Cardiac muscle cell (in vitro differentiated cells and primary cell): ENCODE measurements at regions not wholly inside any gene's neighbourhood (a gene's known extent, or its start where the extent isn't known, plus 50 kb on each side); places are given as distances from the start of the nearest gene placed in this dataset.
"Not testable (repeated sequence)": the region's sequence is repeated elsewhere in the genome, so short reads cannot be mapped to it uniquely, and the experiment has no call there.

Experiments used
- DNase-seq, 2 donors: peaks; one replicate each; pipeline versions ENCODE4 v3.0.0 to v3.0.0-alpha.2; 2010 to 2017; ENCODE audit warnings: low read depth in 1 of 2, low spot score in 1 of 2
- H3K27ac ChIP-seq: fragments of 200-600 bp; sonication (generic); 2 replicates; pipeline ENCODE4 v1.5.1; 2016
- H3K27me3 ChIP-seq: fragments of 200-600 bp; sonication (generic); 2 replicates; pipeline ENCODE4 v1.6.0; 2016; ENCODE audit warnings: control low read depth
- H3K36me3 ChIP-seq: fragments of 200-600 bp; sonication (generic); 2 replicates; pipeline ENCODE4 v1.5.1; 2016; ENCODE audit warnings: control low read depth
- H3K4me1 ChIP-seq: fragments of 200-600 bp; sonication (generic); 2 replicates; pipeline ENCODE4 v1.8.1; 2017; ENCODE audit warnings: low read depth, mild to moderate bottlenecking, mixed run types
- H3K4me3 ChIP-seq: fragments of 200-600 bp; sonication (generic); 2 replicates; pipeline ENCODE4 v1.5.1; 2016; ENCODE audit warnings: mild to moderate bottlenecking
- H3K9me3 ChIP-seq: fragments of 200-600 bp; sonication (generic); 2 replicates; pipeline ENCODE4 v1.5.1; 2017; ENCODE audit warnings: low read depth, mild to moderate bottlenecking, control low read depth
- CTCF ChIP-seq: IDR thresholded peaks from 2 replicates; pipeline ENCODE4 v1.5.1; 2012; ENCODE audit warnings: low read depth, mild to moderate bottlenecking, low read length

GRCh38 chr4:45283352-45283751 lies 557.0 kb upstream of the GNPDA2 start:
- DNase-seq = no peak
- H3K4me3 ChIP-seq = no peak overlapping the region
- no peak overlapping the region for H3K27ac ChIP-seq
- no peaks in the 10 kb centered on the region for H3K9me3 ChIP-seq
- H3K36me3 ChIP-seq = no peaks in the 10 kb centered on the region
- no peak for TF ChIP-seq CTCF
- H3K27me3 ChIP-seq = no peaks in the 10 kb centered on the region
- H3K4me1 ChIP-seq = no peaks in the 10 kb centered on the region

GRCh38 chr4:45280121-45280520 lies 553.8 kb upstream of the GNPDA2 start:
- H3K27ac ChIP-seq = no peak overlapping the region
- no peaks in the 10 kb centered on the region for H3K4me1 ChIP-seq
- no peak for TF ChIP-seq CTCF
- DNase-seq = no peak
- H3K9me3 ChIP-seq = no peaks in the 10 kb centered on the region
- no peak overlapping the region for H3K4me3 ChIP-seq
- H3K36me3 ChIP-seq = no peaks in the 10 kb centered on the region
- H3K27me3 ChIP-seq = no peaks in the 10 kb centered on the region

- no peak overlapping the region for H3K27ac ChIP-seq
- no peaks in the 10 kb centered on the region for H3K4me1 ChIP-seq
- H3K36me3 ChIP-seq = no peaks in the 10 kb centered on the region
- H3K9me3 ChIP-seq = no peaks in the 10 kb centered on the region
- no peak overlapping the region for H3K4me3 ChIP-seq
- no peak for TF ChIP-seq CTCF
- H3K27me3 ChIP-seq = no peaks in the 10 kb centered on the region
- DNase-seq = no peak
Observed at GRCh38 chr4:45275862-45276261, 549.5 kb upstream of the GNPDA2 start.

GRCh38 chr4:45248106-45248505 lies 521.8 kb upstream of the GNPDA2 start:
- not testable (repeated sequence) for H3K27ac ChIP-seq, H3K9me3 ChIP-seq, H3K36me3 ChIP-seq, H3K4me3 ChIP-seq, H3K27me3 ChIP-seq, H3K4me1 ChIP-seq
- peak in 1 of 2 donors; percentile 6 for DNase-seq

GRCh38 chr4:45241976-45242375 lies 515.6 kb upstream of the GNPDA2 start:
- TF ChIP-seq CTCF = no peak
- Histone ChIP-seq H3K27ac (no peak overlapping the region), H3K4me1 (no peaks in the 10 kb centered on the region), H3K27me3 (no peaks in the 10 kb centered on the region), H3K36me3 (no peaks in the 10 kb centered on the region), H3K4me3 (no peak overlapping the region), H3K9me3 (no peaks in the 10 kb centered on the region)
- DNase-seq = peak in 1 of 2 donors; percentile 58

- peaks cover 13% of the 10 kb centered on the region for H3K4me1 ChIP-seq
- DNase-seq = no peak
- no peak overlapping the region for H3K4me3 ChIP-seq
- H3K27ac ChIP-seq = no peak overlapping the region
- no peaks in the 10 kb centered on the region for H3K36me3 ChIP-seq
- H3K9me3 ChIP-seq = no peaks in the 10 kb centered on the region
- TF ChIP-seq CTCF = no peak
- H3K27me3 ChIP-seq = no peaks in the 10 kb centered on the region
Observed at GRCh38 chr4:45229206-45229605, 502.9 kb upstream of the GNPDA2 start.
